Panc1 (cell line): ENCODE measurements at regions not wholly inside any gene's neighbourhood (a gene's known extent, or its start where the extent isn't known, plus 50 kb on each side); places are given as distances from the start of the nearest gene placed in this dataset.
A peak's percentile ranks its signal among the peaks of the same experiment; 100 is the strongest.

Experiments
- CTCF ChIP-seq: fragments of 450-650 bp; IDR thresholded peaks from 2 replicates; pipeline ENCODE4 v1.5.1; 2017; ENCODE audit warnings: mild to moderate bottlenecking
- POLR2AphosphoS5 ChIP-seq: IDR thresholded peaks from 2 replicates; pipeline ENCODE4 v1.6.1; 2012; ENCODE audit warnings: mild to moderate bottlenecking, low read depth, low read length, moderate library complexity
- REST ChIP-seq, 2 experiments: IDR thresholded peaks; 2 replicates each; pipeline ENCODE4 v1.6.1; 2011 to 2012; ENCODE audit warnings: low read depth in 2 of 2, control low read depth in 1 of 2, low read length in 1 of 2, mild to moderate bottlenecking in 1 of 2, moderate library complexity in 1 of 2; ENCODE audit not compliant: insufficient read depth in 1 of 2
- SIN3A ChIP-seq: IDR thresholded peaks from 2 replicates; pipeline ENCODE4 v1.6.1; 2012; ENCODE audit warnings: low read depth, mild to moderate bottlenecking, low read length, moderate library complexity, borderline replicate concordance; ENCODE audit not compliant: insufficient read depth

GRCh38 chr12:28130625-28131598 is 59.3 kb upstream of the CCDC91 start:
- no peak for TF ChIP-seq CTCF
- no peak for TF ChIP-seq SIN3A
- TF ChIP-seq REST (IDR thresholded peaks at IDR 0.05; ENCODE audit: insufficient read depth in 1 of 2, low read depth in 2 of 2, low read length in 1 of 2): no peak
- TF ChIP-seq POLR2AphosphoS5: peak; percentile 57; the same call in 1 of the 2 replicates
